Small intestine (tissue), 7 donors: ENCODE measurements at regions not wholly inside any gene's neighbourhood (a gene's known extent, or its start where the extent isn't known, plus 50 kb on each side); places are given as distances from the start of the nearest gene placed in this dataset.
A peak's percentile ranks its signal among the peaks of the same experiment; 100 is the strongest.

ENCODE experiments used
- DNase-seq, 2 donors: peaks; one replicate each; pipeline versions ENCODE4 v3.0.0 to v3.0.0-alpha.2; 2013
- FAIRE-seq: peaks from 2 replicates; lab custom pipeline; 2012; peaks lifted over from hg19 to GRCh38; lab: Jason Lieb, UNC
- H3K27ac ChIP-seq, 3 donors: one replicate each; pipeline ENCODE4 v1.5.1; 2013; ENCODE audit warnings: low read length in 2 of 3, mild to moderate bottlenecking in 2 of 3, control low read depth in 1 of 3, inconsistent platforms in 1 of 3, low read depth in 1 of 3, moderate library complexity in 1 of 3
- H3K27me3 ChIP-seq, 3 donors: one replicate each; pipeline ENCODE4 v1.6.1; 2013; ENCODE audit warnings: low read length in 3 of 3, inconsistent platforms in 1 of 3; ENCODE audit not compliant: control insufficient read depth in 3 of 3, insufficient read depth in 3 of 3
- H3K36me3 ChIP-seq, 3 donors: one replicate each; pipeline ENCODE4 v1.6.1; 2013; ENCODE audit warnings: low read length in 3 of 3, inconsistent platforms in 1 of 3, low read depth in 1 of 3, mild to moderate bottlenecking in 1 of 3, moderate library complexity in 1 of 3; ENCODE audit not compliant: control insufficient read depth in 3 of 3, insufficient read depth in 2 of 3
- H3K4me1 ChIP-seq, 3 donors: one replicate each; pipeline ENCODE4 v1.6.1; 2013; ENCODE audit warnings: low read length in 2 of 3, inconsistent platforms in 1 of 3, low read depth in 1 of 3, mild to moderate bottlenecking in 1 of 3, moderate library complexity in 1 of 3; ENCODE audit not compliant: control insufficient read depth in 3 of 3, insufficient read depth in 2 of 3
- H3K4me3 ChIP-seq, 3 donors: one replicate each; pipeline ENCODE4 v1.5.1; 2013; ENCODE audit warnings: low read length in 3 of 3, control low read depth in 1 of 3, inconsistent platforms in 1 of 3, low read depth in 1 of 3, mild to moderate bottlenecking in 1 of 3, moderate library complexity in 1 of 3
- H3K9me3 ChIP-seq, 2 donors: one replicate each; pipeline ENCODE4 v1.6.1; 2013; ENCODE audit warnings: low read depth in 1 of 2, low read length in 1 of 2; ENCODE audit not compliant: control insufficient read depth in 2 of 2, insufficient read depth in 1 of 2
- WGBS, 3 donors: extraction: QIAGEN DNeasy Blood & Tissue Kit; methylation state at CpG; one replicate each; pipeline ENCODE4 v1.1.7; 2013; 5-methylcytosine and 5-hydroxymethylcytosine counted together
- donor health status: healthy with polysubstance abuse.
- donor health status: control.
- donor health status: control.
- donor health status: Bipolar disorder and iron deficiency.
- donor health status: healthy.

- H3K4me1 ChIP-seq = no peaks in the 10 kb centered on the region
- no peaks in the 10 kb centered on the region for H3K36me3 ChIP-seq
- no peak for DNase-seq
- H3K9me3 ChIP-seq = peaks cover 0 to 6% of the 10 kb centered on the region in 2 donors
- no peak overlapping the region for H3K4me3 ChIP-seq
- H3K27me3 ChIP-seq = no peaks in the 10 kb centered on the region
- no peak for FAIRE-seq
- 52 to 66% (median 55%) methylated on average over 2 of the region's 2 CpGs for WGBS, 3 donors
- no peak overlapping the region for H3K27ac ChIP-seq
Observed at GRCh38 chr6:103268335-103268734, 1591.4 kb downstream of the HACE1 start.

GRCh38 chr6:103264020-103264419, 1595.7 kb downstream of the HACE1 start:
- 74 to 88% (median 81%) methylated on average over 9 of the region's 9 CpGs for WGBS, 3 donors
- H3K4me3 ChIP-seq = no peak overlapping the region
- H3K27me3 ChIP-seq = no peaks in the 10 kb centered on the region
- H3K4me1 ChIP-seq = no peaks in the 10 kb centered on the region
- no peaks in the 10 kb centered on the region for H3K36me3 ChIP-seq
- no peak for FAIRE-seq
- no peak overlapping the region for H3K27ac ChIP-seq
- DNase-seq = no peak
- peaks cover 0 to 6% of the 10 kb centered on the region in 2 donors for H3K9me3 ChIP-seq

- Histone ChIP-seq H3K9me3 (no peaks in the 10 kb centered on the region), H3K27me3 (no peaks in the 10 kb centered on the region), H3K36me3 (no peaks in the 10 kb centered on the region), H3K27ac (no peak overlapping the region), H3K4me1 (no peaks in the 10 kb centered on the region), H3K4me3 (no peak overlapping the region)
- WGBS, 3 donors = 91 to 94% (median 92%) methylated on average over 2 of the region's 2 CpGs
- no peak for DNase-seq
- FAIRE-seq = no peak
Observed at GRCh38 chr6:103255132-103255531, 1604.6 kb downstream of the HACE1 start.

- no peak for FAIRE-seq
- Histone ChIP-seq H3K27ac (no peak overlapping the region), H3K4me1 (no peaks in the 10 kb centered on the region), H3K36me3 (no peaks in the 10 kb centered on the region), H3K4me3 (no peak overlapping the region), H3K27me3 (no peaks in the 10 kb centered on the region), H3K9me3 (no peaks in the 10 kb centered on the region)
- peak in 1 of 2 donors; percentile 3 for DNase-seq
Observed at GRCh38 chr6:103236923-103237322, 1622.8 kb downstream of the HACE1 start.

GRCh38 chr6:103231181-103231580, 1628.5 kb downstream of the HACE1 start:
- H3K27me3 ChIP-seq = no peaks in the 10 kb centered on the region
- H3K27ac ChIP-seq = no peak overlapping the region
- H3K9me3 ChIP-seq = peaks cover 0 to 16% of the 10 kb centered on the region in 2 donors
- no peaks in the 10 kb centered on the region for H3K4me1 ChIP-seq
- no peak overlapping the region for H3K4me3 ChIP-seq
- no peak for DNase-seq
- H3K36me3 ChIP-seq = no peaks in the 10 kb centered on the region
- no peak for FAIRE-seq

- DNase-seq (no peak), FAIRE-seq (no peak)
- Histone ChIP-seq H3K36me3 (no peaks in the 10 kb centered on the region), H3K27me3 (no peaks in the 10 kb centered on the region), H3K4me3 (no peak overlapping the region), H3K9me3 (no peaks in the 10 kb centered on the region), H3K4me1 (no peaks in the 10 kb centered on the region), H3K27ac (no peak overlapping the region)
Observed at GRCh38 chr6:103215847-103216246, 1643.9 kb downstream of the HACE1 start.

- WGBS, 3 donors = 24 to 38% (median 27%) methylated on average over 2 of the region's 2 CpGs
- Histone ChIP-seq H3K4me3 (no peak overlapping the region), H3K9me3 (no peaks in the 10 kb centered on the region), H3K36me3 (no peaks in the 10 kb centered on the region), H3K27me3 (no peaks in the 10 kb centered on the region), H3K27ac (no peak overlapping the region), H3K4me1 (no peaks in the 10 kb centered on the region)
- DNase-seq = no peak
- FAIRE-seq = no peak
Observed at GRCh38 chr6:103210686-103211085, 1649.0 kb downstream of the HACE1 start.

- no peak for FAIRE-seq
- Histone ChIP-seq H3K4me1 (no peaks in the 10 kb centered on the region), H3K27me3 (no peaks in the 10 kb centered on the region), H3K27ac (no peak overlapping the region), H3K36me3 (no peaks in the 10 kb centered on the region), H3K9me3 (no peaks in the 10 kb centered on the region), H3K4me3 (no peak overlapping the region)
- no peak for DNase-seq
- WGBS, 3 donors = 62 to 65% (median 63%) methylated on average over 6 of the region's 6 CpGs
Observed at GRCh38 chr6:103198386-103198785, 1661.3 kb downstream of the HACE1 start.

- FAIRE-seq = no peak
- no peaks in the 10 kb centered on the region for H3K27me3 ChIP-seq
Observed at GRCh38 chr6:103193413-103193812, 1666.3 kb downstream of the HACE1 start.

More at GRCh38 chr6:103193413-103193812, 1666.3 kb downstream of the HACE1 start:
- 55 to 73% (median 62%) methylated on average over 3 of the region's 3 CpGs for WGBS, 3 donors
- DNase-seq = no peak
- Histone ChIP-seq H3K4me3 (no peak overlapping the region), H3K27ac (no peak overlapping the region), H3K36me3 (no peaks in the 10 kb centered on the region), H3K4me1 (no peaks in the 10 kb centered on the region), H3K9me3 (no peaks in the 10 kb centered on the region)
